ENCODE measurements at regions not wholly inside any gene's neighbourhood (a gene's known extent, or its start where the extent isn't known, plus 50 kb on each side); places are given as distances from the start of the nearest gene placed in this dataset.
"Not testable (repeated sequence)": the region's sequence is repeated elsewhere in the genome, so short reads cannot be mapped to it uniquely, and the experiment has no call there.

- DNase-seq (ENCODE audit: low spot score) = no peak
Measured at GRCh38 chr13:104983601-104984000, 1551.9 kb downstream of the EFNB2 start.

- DNase-seq (ENCODE audit: low spot score) = no peak
Measured at GRCh38 chr13:104980586-104980985, 1554.9 kb downstream of the EFNB2 start.

- peak; percentile 38 for DNase-seq (ENCODE audit: low spot score)
Measured at GRCh38 chr13:104979281-104980030, 1556.0 kb downstream of the EFNB2 start.

GRCh38 chr13:104976986-104977385, 1558.5 kb downstream of the EFNB2 start:
- no peak for DNase-seq (ENCODE audit: low spot score)

GRCh38 chr13:104975272-104975671, 1560.2 kb downstream of the EFNB2 start:
- DNase-seq (ENCODE audit: low spot score) = no peak

- DNase-seq (ENCODE audit: low spot score) = no peak
Measured at GRCh38 chr13:104968876-104969275, 1566.6 kb downstream of the EFNB2 start.

- no peak for DNase-seq (ENCODE audit: low spot score)
Measured at GRCh38 chr13:104967836-104968630, 1567.4 kb downstream of the EFNB2 start.

- no peak for DNase-seq (ENCODE audit: low spot score)
Measured at GRCh38 chr13:104967376-104967775, 1568.1 kb downstream of the EFNB2 start.

- no peak for DNase-seq (ENCODE audit: low spot score)
Measured at GRCh38 chr13:104962411-104962810, 1573.1 kb downstream of the EFNB2 start.

- DNase-seq (ENCODE audit: low spot score) = no peak
Measured at GRCh38 chr13:104961246-104961645, 1574.2 kb downstream of the EFNB2 start.

GRCh38 chr13:104954210-104954609, 1581.3 kb downstream of the EFNB2 start:
- DNase-seq (ENCODE audit: low spot score) = no peak

- peak; percentile 35 for DNase-seq (ENCODE audit: low spot score)
Measured at GRCh38 chr13:104953588-104953987, 1581.9 kb downstream of the EFNB2 start.

GRCh38 chr13:104949840-104950740, 1585.4 kb downstream of the EFNB2 start:
- no peak for DNase-seq (ENCODE audit: low spot score)

GRCh38 chr13:104944176-104944575, 1591.3 kb downstream of the EFNB2 start:
- peak; percentile 87 for DNase-seq (ENCODE audit: low spot score)

GRCh38 chr13:104943331-104943730, 1592.1 kb downstream of the EFNB2 start:
- DNase-seq (ENCODE audit: low spot score) = no peak

- no peak for DNase-seq (ENCODE audit: low spot score)
Measured at GRCh38 chr13:104937881-104938280, 1597.6 kb downstream of the EFNB2 start.

GRCh38 chr13:104936304-104936703, 1599.2 kb downstream of the EFNB2 start:
- DNase-seq (ENCODE audit: low spot score) = no peak

GRCh38 chr13:104920513-104920912, 1614.9 kb downstream of the EFNB2 start:
- not testable (repeated sequence) for DNase-seq (ENCODE audit: low spot score)

- no peak for DNase-seq (ENCODE audit: low spot score)
Measured at GRCh38 chr13:104920091-104920490, 1615.4 kb downstream of the EFNB2 start.

GRCh38 chr13:104900191-104900817, 1635.2 kb downstream of the EFNB2 start:
- no peak for DNase-seq (ENCODE audit: low spot score)

- DNase-seq (ENCODE audit: low spot score) = no peak
Measured at GRCh38 chr13:104898484-104898883, 1637.0 kb downstream of the EFNB2 start.
